Nephron (organoid): ENCODE measurements at regions not wholly inside any gene's neighbourhood (a gene's known extent, or its start where the extent isn't known, plus 50 kb on each side); places are given as distances from the start of the nearest gene placed in this dataset.

Source experiments
- H3K27ac Mint-ChIP-seq, 3 experiments: 2 replicates each; pipeline ENCODE4 v1.8.0; 2020; ENCODE audit warnings: mixed read lengths in 3 of 3, mild to moderate bottlenecking in 2 of 3, moderate library complexity in 1 of 3
- H3K27me3 Mint-ChIP-seq: 2 replicates; pipeline ENCODE4 v1.8.0; 2021; ENCODE audit warnings: low read depth, mild to moderate bottlenecking, moderate library complexity, mixed read lengths
- H3K36me3 Mint-ChIP-seq: 2 replicates; pipeline ENCODE4 v1.8.0; 2020; ENCODE audit warnings: low read depth, mixed read lengths
- H3K4me1 Mint-ChIP-seq: 2 replicates; pipeline ENCODE4 v1.8.0; 2020; ENCODE audit warnings: mixed read lengths
- H3K4me3 Mint-ChIP-seq, 3 experiments: 2 replicates each; pipeline ENCODE4 v1.8.0; 2020; ENCODE audit warnings: mild to moderate bottlenecking in 3 of 3, mixed read lengths in 3 of 3, moderate library complexity in 2 of 3
- H3K9me3 Mint-ChIP-seq: 2 replicates; pipeline ENCODE4 v1.8.0; 2020; ENCODE audit warnings: mixed read lengths
- TF ChIP-seq, protein P1 (sequence below), 3 experiments: fragments of 200-600 bp; sonication (generic); IDR thresholded peaks; one replicate each; pipeline ENCODE4 v1.5.0; 2021; ENCODE audit warnings: antibody characterized with exemption in 3 of 3; ENCODE audit not compliant: unreplicated experiment in 3 of 3

- H3K9me3 Mint-ChIP-seq: no peaks in the 10 kb centered on the region
- no peaks in the 10 kb centered on the region for H3K27me3 Mint-ChIP-seq
- TF ChIP-seq, protein P1, sequence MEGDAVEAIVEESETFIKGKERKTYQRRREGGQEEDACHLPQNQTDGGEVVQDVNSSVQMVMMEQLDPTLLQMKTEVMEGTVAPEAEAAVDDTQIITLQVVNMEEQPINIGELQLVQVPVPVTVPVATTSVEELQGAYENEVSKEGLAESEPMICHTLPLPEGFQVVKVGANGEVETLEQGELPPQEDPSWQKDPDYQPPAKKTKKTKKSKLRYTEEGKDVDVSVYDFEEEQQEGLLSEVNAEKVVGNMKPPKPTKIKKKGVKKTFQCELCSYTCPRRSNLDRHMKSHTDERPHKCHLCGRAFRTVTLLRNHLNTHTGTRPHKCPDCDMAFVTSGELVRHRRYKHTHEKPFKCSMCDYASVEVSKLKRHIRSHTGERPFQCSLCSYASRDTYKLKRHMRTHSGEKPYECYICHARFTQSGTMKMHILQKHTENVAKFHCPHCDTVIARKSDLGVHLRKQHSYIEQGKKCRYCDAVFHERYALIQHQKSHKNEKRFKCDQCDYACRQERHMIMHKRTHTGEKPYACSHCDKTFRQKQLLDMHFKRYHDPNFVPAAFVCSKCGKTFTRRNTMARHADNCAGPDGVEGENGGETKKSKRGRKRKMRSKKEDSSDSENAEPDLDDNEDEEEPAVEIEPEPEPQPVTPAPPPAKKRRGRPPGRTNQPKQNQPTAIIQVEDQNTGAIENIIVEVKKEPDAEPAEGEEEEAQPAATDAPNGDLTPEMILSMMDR (IDR thresholded peaks at IDR 0.05; ENCODE audit: unreplicated experiment in 3 of 3): no peak
- H3K27ac Mint-ChIP-seq: no peak overlapping the region
- no peak overlapping the region for H3K4me3 Mint-ChIP-seq
- H3K36me3 Mint-ChIP-seq: no peaks in the 10 kb centered on the region
- H3K4me1 Mint-ChIP-seq: no peaks in the 10 kb centered on the region
These were observed 260.3 kb upstream of the CDH10 start for GRCh38 chr5:24904981-24905517.

GRCh38 chr5:24899180-24899579 lies 254.4 kb upstream of the CDH10 start:
- Mint-ChIP-seq H3K36me3 (no peaks in the 10 kb centered on the region), H3K9me3 (no peaks in the 10 kb centered on the region), H3K4me3 (no peak overlapping the region), H3K4me1 (no peaks in the 10 kb centered on the region), H3K27me3 (no peaks in the 10 kb centered on the region), H3K27ac (no peak overlapping the region)
- TF ChIP-seq, protein P1 (IDR thresholded peaks at IDR 0.05; ENCODE audit: unreplicated experiment in 3 of 3): no peak

- Mint-ChIP-seq H3K4me3 (no peak overlapping the region), H3K36me3 (no peaks in the 10 kb centered on the region), H3K9me3 (no peaks in the 10 kb centered on the region), H3K4me1 (no peaks in the 10 kb centered on the region), H3K27me3 (no peaks in the 10 kb centered on the region), H3K27ac (no peak overlapping the region)
- TF ChIP-seq, protein P1 (IDR thresholded peaks at IDR 0.05; ENCODE audit: unreplicated experiment in 3 of 3): no peak
These were observed 219.5 kb upstream of the CDH10 start for GRCh38 chr5:24864244-24864643.

DNA sequence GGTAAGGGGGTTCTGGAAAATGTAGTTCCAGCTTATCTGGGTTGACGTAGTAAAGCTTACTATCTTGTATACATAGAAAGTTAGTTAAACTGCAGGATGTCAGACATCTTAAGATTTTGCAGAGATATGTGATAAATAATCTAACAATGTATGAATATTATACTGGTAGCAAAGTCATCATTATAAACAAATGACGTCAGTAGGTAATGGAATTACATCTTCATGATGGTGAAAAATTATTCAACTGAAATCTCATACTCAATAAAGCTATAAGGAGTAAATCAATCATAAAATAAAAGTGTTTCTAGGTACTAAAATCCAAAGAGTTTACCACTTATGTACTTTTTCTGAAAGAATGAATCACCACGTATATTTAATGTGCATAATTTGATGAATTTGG lies 217.3 kb upstream of the CDH10 start:
- no peaks in the 10 kb centered on the region for H3K9me3 Mint-ChIP-seq
- TF ChIP-seq, protein P1 (IDR thresholded peaks at IDR 0.05; ENCODE audit: unreplicated experiment in 3 of 3): no peak
- no peaks in the 10 kb centered on the region for H3K4me1 Mint-ChIP-seq
- no peaks in the 10 kb centered on the region for H3K36me3 Mint-ChIP-seq
- no peak overlapping the region for H3K4me3 Mint-ChIP-seq
- H3K27ac Mint-ChIP-seq: no peak overlapping the region
- no peaks in the 10 kb centered on the region for H3K27me3 Mint-ChIP-seq

DNA sequence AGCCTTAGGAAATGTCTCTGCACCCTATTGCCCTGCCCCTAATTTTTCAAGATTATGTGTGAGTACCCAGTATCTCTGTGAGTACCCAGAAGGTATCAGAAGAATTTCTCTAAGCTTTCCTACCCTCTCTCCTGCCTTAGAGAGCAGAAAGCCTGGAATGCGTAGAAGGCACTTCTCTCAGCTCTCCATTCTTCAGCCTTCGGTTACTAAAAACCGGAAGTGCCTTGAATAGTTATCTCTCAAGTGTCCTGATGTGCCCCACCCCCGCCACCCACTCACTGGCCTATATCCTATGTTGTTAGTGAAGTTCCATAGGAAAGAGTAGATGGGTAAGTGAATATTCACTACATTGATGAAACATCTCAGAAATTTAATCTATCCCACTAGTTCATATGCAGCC lies 210.7 kb upstream of the CDH10 start:
- H3K27ac Mint-ChIP-seq: no peak overlapping the region
- H3K4me3 Mint-ChIP-seq: no peak overlapping the region
- TF ChIP-seq, protein P1 (IDR thresholded peaks at IDR 0.05; ENCODE audit: unreplicated experiment in 3 of 3): no peak
- H3K9me3 Mint-ChIP-seq: no peaks in the 10 kb centered on the region
- no peaks in the 10 kb centered on the region for H3K27me3 Mint-ChIP-seq
- no peaks in the 10 kb centered on the region for H3K4me1 Mint-ChIP-seq
- H3K36me3 Mint-ChIP-seq: no peaks in the 10 kb centered on the region

GRCh38 chr5:24854850-24855249 lies 210.1 kb upstream of the CDH10 start:
- Mint-ChIP-seq H3K9me3 (no peaks in the 10 kb centered on the region), H3K4me3 (no peak overlapping the region), H3K27me3 (no peaks in the 10 kb centered on the region), H3K36me3 (no peaks in the 10 kb centered on the region), H3K27ac (no peak overlapping the region), H3K4me1 (no peaks in the 10 kb centered on the region)
- TF ChIP-seq, protein P1 (IDR thresholded peaks at IDR 0.05; ENCODE audit: unreplicated experiment in 3 of 3): no peak
